HG03103 (cell line): ENCODE measurements at regions not wholly inside any gene's neighbourhood (a gene's known extent, or its start where the extent isn't known, plus 50 kb on each side); places are given as distances from the start of the nearest gene placed in this dataset.
"Not testable (repeated sequence)": the region's sequence is repeated elsewhere in the genome, so short reads cannot be mapped to it uniquely, and the experiment has no call there.

Experiments used
- ATAC-seq: cut with Tn5 transposase; IDR thresholded peaks from one replicate; pipeline ENCODE4 v1.9.1; 2021; ENCODE audit warnings: low read depth; ENCODE audit not compliant: unreplicated experiment

- peak; percentile 87 for ATAC-seq
These were observed 195.8 kb upstream of the TPTE start for GRCh38 chr21:10325546-10325945.

- not testable (repeated sequence) for ATAC-seq
These were observed 195.2 kb upstream of the TPTE start for GRCh38 chr21:10326146-10326545.

- not testable (repeated sequence) for ATAC-seq
These were observed 192.7 kb upstream of the TPTE start for GRCh38 chr21:10328646-10329045.

DNA sequence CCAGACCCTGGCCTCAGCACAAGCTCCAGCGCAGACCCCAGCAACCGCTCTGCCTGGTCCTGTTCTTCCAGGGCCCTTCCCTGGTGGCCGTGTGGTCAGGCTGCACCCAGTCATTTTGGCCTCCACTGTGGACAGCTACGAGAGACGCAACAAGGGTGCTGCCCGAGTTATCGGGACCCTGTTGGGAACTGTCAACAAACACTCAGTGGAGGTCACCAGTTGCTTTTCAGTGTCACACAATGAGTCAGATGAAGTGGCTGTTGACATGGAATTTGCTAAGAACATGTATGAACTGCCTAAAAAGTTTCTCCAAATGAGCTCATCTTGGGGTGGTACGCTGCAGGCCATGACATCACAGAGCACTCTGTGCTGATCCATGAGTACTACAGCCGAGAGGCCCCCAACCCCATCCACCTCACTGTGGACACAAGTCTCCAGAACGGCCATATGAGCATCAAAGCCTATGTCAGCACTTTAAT, 190.7 kb upstream of the TPTE start:
- ATAC-seq: not testable (repeated sequence)

GRCh38 chr21:10331134-10331533, 190.2 kb upstream of the TPTE start:
- ATAC-seq: not testable (repeated sequence)

DNA sequence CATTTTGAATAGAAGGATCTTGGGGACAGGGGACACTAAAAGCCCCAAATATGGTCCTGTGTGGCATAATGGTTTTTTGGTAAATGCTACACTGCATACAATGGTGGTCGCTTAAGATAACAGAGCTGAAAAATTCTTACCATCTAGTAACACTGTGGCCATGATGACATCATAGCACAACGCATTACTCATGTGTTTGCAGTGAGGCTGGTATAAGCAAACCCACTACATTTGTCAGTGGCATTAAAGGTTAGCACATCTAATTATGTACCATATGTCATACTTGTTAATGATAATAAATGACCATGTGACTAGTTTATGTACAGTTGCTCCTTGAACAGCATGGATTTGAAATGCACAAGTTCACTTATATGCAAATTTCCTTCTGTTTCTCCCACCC, 188.4 kb upstream of the TPTE start:
- not testable (repeated sequence) for ATAC-seq

DNA sequence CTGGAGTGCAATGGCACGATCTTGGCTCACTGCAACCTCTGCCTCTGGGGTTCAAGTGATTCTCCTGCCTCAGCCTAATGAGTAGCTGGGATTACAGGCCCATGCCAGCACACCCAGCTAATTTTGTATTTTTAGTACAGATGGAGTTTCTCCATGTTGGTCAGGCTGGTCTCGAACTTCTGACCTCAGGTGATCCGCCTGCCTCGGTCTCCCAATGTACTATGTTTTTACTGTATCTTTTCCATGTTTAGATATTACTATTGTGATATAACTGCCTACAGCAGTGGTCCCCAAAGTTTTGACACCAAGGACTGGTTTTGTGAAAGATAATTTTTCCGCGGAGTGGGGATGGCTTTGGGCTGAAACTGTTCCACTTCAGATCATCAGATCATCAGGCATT, 187.0 kb upstream of the TPTE start:
- ATAC-seq: not testable (repeated sequence)

- not testable (repeated sequence) for ATAC-seq
These were observed 179.0 kb upstream of the TPTE start for GRCh38 chr21:10342261-10342956.

GRCh38 chr21:10343146-10343935, 178.0 kb upstream of the TPTE start:
- ATAC-seq: not testable (repeated sequence)

- not testable (repeated sequence) for ATAC-seq
These were observed 177.1 kb upstream of the TPTE start for GRCh38 chr21:10344266-10344665.

DNA sequence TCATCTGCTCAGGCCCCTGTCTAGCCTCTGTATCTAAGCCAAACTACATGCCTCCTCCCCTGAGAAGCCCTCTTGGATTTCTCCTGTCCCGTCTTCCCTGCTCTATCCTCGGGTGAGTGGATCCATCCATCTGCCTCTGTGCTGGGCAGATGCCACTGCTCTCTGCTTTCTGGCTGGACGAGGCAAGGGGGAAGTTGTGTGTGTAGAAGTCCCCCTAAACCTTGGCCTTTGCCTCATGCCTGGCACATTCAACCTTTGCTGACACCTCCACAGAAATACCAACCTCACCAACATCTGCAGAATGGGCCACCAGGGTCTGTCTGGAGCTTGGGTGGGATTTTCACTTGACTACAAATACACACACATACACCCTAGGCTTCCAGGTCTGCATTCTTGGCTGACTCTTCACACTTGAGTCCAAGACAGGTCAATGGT, 176.2 kb upstream of the TPTE start:
- not testable (repeated sequence) for ATAC-seq

- ATAC-seq: not testable (repeated sequence)
These were observed 175.1 kb upstream of the TPTE start for GRCh38 chr21:10346249-10346648.

DNA sequence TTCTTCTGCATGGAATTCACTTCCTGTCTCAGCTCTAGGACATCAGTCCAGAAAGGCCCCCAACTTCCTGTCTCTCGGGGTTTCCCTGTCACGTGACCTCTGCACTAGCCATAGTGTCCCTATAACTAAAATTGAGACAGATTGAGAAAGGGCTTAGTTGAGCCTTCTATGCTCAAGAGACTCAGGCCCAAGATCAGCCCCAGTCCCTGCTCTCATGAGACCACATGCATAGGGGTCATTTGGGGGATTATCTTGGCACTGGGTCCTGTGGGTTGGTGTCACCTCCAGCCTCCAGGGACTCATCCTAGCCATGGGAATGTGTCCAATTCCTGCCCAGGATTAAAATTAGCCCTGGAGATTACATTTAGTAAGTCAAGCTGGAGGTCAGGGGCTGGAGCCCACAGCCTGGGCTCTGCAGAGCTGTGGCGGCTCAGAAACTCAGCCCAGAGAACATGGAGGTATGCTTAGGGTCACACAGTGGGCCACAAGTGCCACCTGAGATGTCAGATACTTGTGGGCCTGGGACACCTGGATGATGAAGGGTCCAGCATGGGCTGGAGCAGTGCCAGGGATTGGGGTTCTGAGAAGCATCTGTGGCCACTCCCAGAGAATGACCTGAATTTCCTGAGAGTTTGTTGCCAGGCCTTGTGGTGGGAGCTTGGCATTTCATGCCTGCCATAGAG, 174.3 kb upstream of the TPTE start:
- not testable (repeated sequence) for ATAC-seq

DNA sequence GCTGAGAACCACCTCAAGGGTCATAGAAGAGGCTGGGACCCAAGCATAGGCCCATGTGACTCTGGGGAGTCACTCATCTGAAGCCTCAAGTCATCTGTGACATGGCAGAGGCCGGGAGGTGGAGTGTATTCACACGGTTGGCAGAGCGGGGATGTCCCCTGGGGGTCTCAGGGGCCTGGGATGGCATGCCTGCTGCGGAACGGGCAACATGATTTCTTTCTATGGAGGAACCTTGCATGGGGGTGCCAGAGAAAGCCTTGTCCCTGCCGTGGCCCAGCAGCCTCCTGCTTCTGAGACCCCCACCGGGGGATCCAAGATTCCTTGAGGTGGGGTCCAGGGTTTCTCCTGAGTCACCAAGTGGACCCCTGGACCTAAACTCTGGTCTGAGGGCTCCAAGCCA, 173.7 kb upstream of the TPTE start:
- not testable (repeated sequence) for ATAC-seq

DNA sequence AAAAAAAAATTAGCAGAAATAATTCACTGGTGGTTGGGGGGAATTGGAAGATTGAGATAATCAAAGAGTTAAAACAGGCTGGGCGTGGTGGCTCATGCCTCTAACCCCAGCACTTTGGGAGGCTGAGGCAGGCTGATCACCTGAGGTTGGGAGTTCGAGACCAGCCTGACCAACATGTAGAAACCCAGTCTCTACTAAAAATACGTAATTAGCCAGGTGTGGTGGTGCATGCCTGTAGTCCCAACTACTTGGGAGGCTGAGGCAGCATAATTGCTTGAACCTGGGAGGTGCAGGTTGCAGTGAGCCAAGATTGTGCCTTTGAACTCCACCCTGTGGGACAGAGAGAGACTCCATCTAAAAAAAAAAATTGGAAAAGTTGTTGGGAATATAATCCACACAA, 173.2 kb upstream of the TPTE start:
- not testable (repeated sequence) for ATAC-seq

GRCh38 chr21:10354851-10355578, 166.4 kb upstream of the TPTE start:
- ATAC-seq: not testable (repeated sequence)

- not testable (repeated sequence) for ATAC-seq
These were observed 162.3 kb upstream of the TPTE start for GRCh38 chr21:10359120-10359519.

GRCh38 chr21:10359911-10360310, 161.5 kb upstream of the TPTE start:
- ATAC-seq: not testable (repeated sequence)

GRCh38 chr21:10361214-10361736, 160.1 kb upstream of the TPTE start:
- not testable (repeated sequence) for ATAC-seq

- ATAC-seq: not testable (repeated sequence)
These were observed 158.6 kb upstream of the TPTE start for GRCh38 chr21:10362816-10363215.
